Femur (tissue), 1 donor: ENCODE measurements at regions not wholly inside any gene's neighbourhood (a gene's known extent, or its start where the extent isn't known, plus 50 kb on each side); places are given as distances from the start of the nearest gene placed in this dataset.
"Not testable (repeated sequence)": the region's sequence is repeated elsewhere in the genome, so short reads cannot be mapped to it uniquely, and the experiment has no call there.

ENCODE experiments used
- DNase-seq: peaks from one replicate; pipeline ENCODE4 v3.0.0-alpha.2; 2017

- no peak for DNase-seq
Measured at GRCh38 chr2:51960281-51960680, 928.3 kb upstream of the NRXN1 start.

- DNase-seq, result no peak
Measured at GRCh38 chr2:51959696-51960095, 927.8 kb upstream of the NRXN1 start.

GRCh38 chr2:51953931-51954330 is 922.0 kb upstream of the NRXN1 start:
- DNase-seq, result no peak

- DNase-seq, result no peak
Measured at GRCh38 chr2:51921076-51921475, 889.1 kb upstream of the NRXN1 start.

- no peak for DNase-seq
Measured at GRCh38 chr2:51920509-51920908, 888.6 kb upstream of the NRXN1 start.

GRCh38 chr2:51919395-51919794 is 887.5 kb upstream of the NRXN1 start:
- DNase-seq, result no peak

- no peak for DNase-seq
Measured at GRCh38 chr2:51918113-51918512, 886.2 kb upstream of the NRXN1 start.

GRCh38 chr2:51903728-51904127 is 871.8 kb upstream of the NRXN1 start:
- no peak for DNase-seq

- DNase-seq, result no peak
Measured at GRCh38 chr2:51899643-51900042, 867.7 kb upstream of the NRXN1 start.

- DNase-seq, result not testable (repeated sequence)
Measured at GRCh38 chr2:51894584-51894983, 862.7 kb upstream of the NRXN1 start.

GRCh38 chr2:51888120-51888519 is 856.2 kb upstream of the NRXN1 start:
- DNase-seq, result no peak

- DNase-seq, result no peak
Measured at GRCh38 chr2:51881673-51882072, 849.7 kb upstream of the NRXN1 start.

GRCh38 chr2:51880153-51880552 is 848.2 kb upstream of the NRXN1 start:
- no peak for DNase-seq

GRCh38 chr2:51866361-51866760 is 834.4 kb upstream of the NRXN1 start:
- DNase-seq, result no peak

- DNase-seq, result no peak
Measured at GRCh38 chr2:51859260-51859659, 827.3 kb upstream of the NRXN1 start.

- no peak for DNase-seq
Measured at GRCh38 chr2:51855683-51856082, 823.8 kb upstream of the NRXN1 start.

GRCh38 chr2:51846796-51847195 is 814.9 kb upstream of the NRXN1 start:
- no peak for DNase-seq

- DNase-seq, result no peak
Measured at GRCh38 chr2:51846018-51846417, 814.1 kb upstream of the NRXN1 start.

- no peak for DNase-seq
Measured at GRCh38 chr2:51844596-51844995, 812.7 kb upstream of the NRXN1 start.

GRCh38 chr2:51829477-51829876 is 797.5 kb upstream of the NRXN1 start:
- DNase-seq, result no peak

- no peak for DNase-seq
Measured at GRCh38 chr2:51825823-51826222, 793.9 kb upstream of the NRXN1 start.

GRCh38 chr2:51813247-51813646 is 781.3 kb upstream of the NRXN1 start:
- DNase-seq, result no peak

- DNase-seq, result no peak
Measured at GRCh38 chr2:51812138-51812866, 780.4 kb upstream of the NRXN1 start.

- no peak for DNase-seq
Measured at GRCh38 chr2:51810197-51810596, 778.3 kb upstream of the NRXN1 start.

GRCh38 chr2:51807229-51807628 is 775.3 kb upstream of the NRXN1 start:
- no peak for DNase-seq
